Activated naive CD4-positive, alpha-beta T cell treated with anti-CD3 and anti-CD28 coated beads, Interleukin-2, amount 50 U/mL, for 24 hours (primary cell): ENCODE measurements at regions not wholly inside any gene's neighbourhood (a gene's known extent, or its start where the extent isn't known, plus 50 kb on each side); places are given as distances from the start of the nearest gene placed in this dataset.

ENCODE experiments used
- H3K27ac Mint-ChIP-seq: one replicate; pipeline ENCODE4 v1.8.0; 2021; ENCODE audit warnings: mild to moderate bottlenecking, mixed read lengths
- H3K27me3 Mint-ChIP-seq: one replicate; pipeline ENCODE4 v1.8.0; 2021; ENCODE audit warnings: mixed read lengths
- H3K36me3 Mint-ChIP-seq: one replicate; pipeline ENCODE4 v1.8.0; 2021; ENCODE audit warnings: mixed read lengths
- H3K4me1 Mint-ChIP-seq: one replicate; pipeline ENCODE4 v1.8.0; 2021; ENCODE audit warnings: mixed read lengths
- H3K4me3 Mint-ChIP-seq: one replicate; pipeline ENCODE4 v1.8.0; 2021; ENCODE audit warnings: mild to moderate bottlenecking, mixed read lengths
- H3K9me3 Mint-ChIP-seq: one replicate; pipeline ENCODE4 v1.8.0; 2021; ENCODE audit warnings: mixed read lengths

- H3K4me3 Mint-ChIP-seq: no peak overlapping the region
- peaks cover 1% of the 10 kb centered on the region for H3K27me3 Mint-ChIP-seq
- no peaks in the 10 kb centered on the region for H3K4me1 Mint-ChIP-seq
- no peaks in the 10 kb centered on the region for H3K36me3 Mint-ChIP-seq
- H3K9me3 Mint-ChIP-seq: no peaks in the 10 kb centered on the region
- no peak overlapping the region for H3K27ac Mint-ChIP-seq
Measured at GRCh38 chr2:226378753-226379705, 420.6 kb downstream of the IRS1 start.

GRCh38 chr2:226376516-226377180 is 423.0 kb downstream of the IRS1 start:
- Mint-ChIP-seq H3K4me3 (no peak overlapping the region), H3K9me3 (no peaks in the 10 kb centered on the region), H3K27me3 (peaks cover 2% of the 10 kb centered on the region), H3K4me1 (no peaks in the 10 kb centered on the region), H3K27ac (no peak overlapping the region), H3K36me3 (no peaks in the 10 kb centered on the region)

- H3K27ac Mint-ChIP-seq: no peak overlapping the region
- H3K4me1 Mint-ChIP-seq: no peaks in the 10 kb centered on the region
- H3K27me3 Mint-ChIP-seq: peaks cover 3% of the 10 kb centered on the region
- no peak overlapping the region for H3K4me3 Mint-ChIP-seq
- H3K9me3 Mint-ChIP-seq: no peaks in the 10 kb centered on the region
- H3K36me3 Mint-ChIP-seq: no peaks in the 10 kb centered on the region
Measured at GRCh38 chr2:226366920-226367319, 432.7 kb downstream of the IRS1 start.

GRCh38 chr2:226364217-226364616 is 435.4 kb downstream of the IRS1 start:
- no peaks in the 10 kb centered on the region for H3K9me3 Mint-ChIP-seq
- H3K27me3 Mint-ChIP-seq: peaks cover 8% of the 10 kb centered on the region
- H3K4me1 Mint-ChIP-seq: no peaks in the 10 kb centered on the region
- H3K36me3 Mint-ChIP-seq: no peaks in the 10 kb centered on the region
- no peak overlapping the region for H3K4me3 Mint-ChIP-seq
- no peak overlapping the region for H3K27ac Mint-ChIP-seq

GRCh38 chr2:226362980-226363379 is 436.6 kb downstream of the IRS1 start:
- H3K4me1 Mint-ChIP-seq: no peaks in the 10 kb centered on the region
- no peaks in the 10 kb centered on the region for H3K9me3 Mint-ChIP-seq
- H3K27me3 Mint-ChIP-seq: peaks cover 8% of the 10 kb centered on the region
- H3K4me3 Mint-ChIP-seq: no peak overlapping the region
- H3K36me3 Mint-ChIP-seq: no peaks in the 10 kb centered on the region
- no peak overlapping the region for H3K27ac Mint-ChIP-seq

DNA sequence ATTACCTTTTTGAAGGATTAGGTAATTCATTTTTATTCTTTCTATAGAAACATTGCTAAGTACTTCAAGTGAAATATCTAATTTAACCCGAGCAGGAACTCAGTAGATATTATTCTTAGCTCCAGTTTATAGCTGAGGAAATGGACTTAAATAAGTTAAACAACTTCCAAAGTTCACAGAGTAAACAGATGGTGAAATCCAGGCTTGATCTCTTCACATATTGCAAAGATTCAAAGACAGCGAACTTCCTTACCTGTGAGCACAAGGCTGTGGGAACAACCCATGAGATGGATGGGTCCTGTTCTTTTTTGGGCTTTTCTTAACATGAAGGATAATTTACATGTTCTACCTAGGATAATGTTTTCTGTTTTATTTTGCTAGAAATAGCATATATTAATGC is 439.0 kb downstream of the IRS1 start:
- Mint-ChIP-seq H3K4me3 (no peak overlapping the region), H3K27me3 (peaks cover 6% of the 10 kb centered on the region), H3K36me3 (no peaks in the 10 kb centered on the region), H3K9me3 (no peaks in the 10 kb centered on the region), H3K27ac (no peak overlapping the region), H3K4me1 (no peaks in the 10 kb centered on the region)

DNA sequence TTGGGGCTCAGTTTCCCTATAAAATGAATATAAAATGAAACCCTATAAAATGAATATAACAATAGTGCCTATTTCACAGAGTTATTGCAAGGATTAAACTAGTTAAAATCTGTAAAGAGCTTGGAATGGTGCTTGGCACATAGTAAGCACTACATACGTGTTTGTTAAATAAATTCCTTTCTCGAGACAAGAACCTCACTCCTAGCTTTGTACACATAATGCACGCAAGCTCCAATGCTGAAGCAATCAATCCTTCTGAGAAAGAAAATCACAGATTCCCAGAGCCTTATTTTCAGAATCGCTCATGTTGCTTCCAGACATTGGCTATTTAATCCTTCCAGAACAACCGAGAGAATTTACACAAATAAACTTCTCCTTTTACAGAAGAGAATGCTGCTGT is 440.9 kb downstream of the IRS1 start:
- Mint-ChIP-seq H3K36me3 (no peaks in the 10 kb centered on the region), H3K27ac (no peak overlapping the region), H3K9me3 (no peaks in the 10 kb centered on the region), H3K4me3 (no peak overlapping the region), H3K4me1 (no peaks in the 10 kb centered on the region), H3K27me3 (peaks cover 6% of the 10 kb centered on the region)

DNA sequence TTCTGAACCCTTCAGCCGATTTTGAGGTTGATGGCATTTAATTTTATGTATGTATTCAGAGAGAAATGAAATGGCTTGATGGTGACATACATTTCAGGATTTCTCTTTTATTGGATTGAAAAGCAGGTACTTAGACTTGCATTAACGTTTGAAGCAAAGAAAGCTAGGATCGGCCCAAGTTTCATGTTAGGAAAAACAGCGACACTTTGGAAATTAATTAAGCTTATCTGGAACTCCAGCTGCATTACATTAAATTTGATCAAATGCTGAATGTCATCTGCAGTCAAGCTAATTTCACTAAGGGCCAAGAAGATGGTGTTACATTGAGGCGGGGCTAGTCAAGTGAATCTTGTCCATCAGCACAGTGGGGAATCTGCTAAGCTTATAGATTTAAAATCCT is 441.8 kb downstream of the IRS1 start:
- no peak overlapping the region for H3K4me3 Mint-ChIP-seq
- no peaks in the 10 kb centered on the region for H3K4me1 Mint-ChIP-seq
- no peaks in the 10 kb centered on the region for H3K9me3 Mint-ChIP-seq
- peaks cover 6% of the 10 kb centered on the region for H3K27me3 Mint-ChIP-seq
- H3K36me3 Mint-ChIP-seq: no peaks in the 10 kb centered on the region
- no peak overlapping the region for H3K27ac Mint-ChIP-seq

DNA sequence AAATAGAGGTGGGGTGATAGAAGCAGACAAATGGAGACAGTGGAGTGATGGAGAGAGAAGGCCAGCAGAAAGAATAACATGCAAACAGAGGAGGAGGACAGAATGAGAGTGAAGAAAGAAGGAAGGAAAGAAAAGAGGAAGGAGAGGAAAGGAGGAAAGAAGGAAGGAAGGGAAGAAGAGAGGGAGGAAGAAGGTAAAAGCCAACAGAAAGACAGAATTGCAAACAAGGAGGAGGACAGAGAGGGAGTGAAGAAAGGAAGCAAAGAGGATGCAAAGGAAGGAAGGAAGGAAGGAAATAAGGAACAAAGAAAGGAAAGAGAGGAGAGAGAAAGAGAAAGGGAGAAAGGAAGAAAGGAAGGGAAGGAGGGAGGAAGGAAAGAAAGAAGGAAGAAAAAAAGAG is 444.0 kb downstream of the IRS1 start:
- Mint-ChIP-seq H3K4me3 (no peak overlapping the region), H3K36me3 (no peaks in the 10 kb centered on the region), H3K4me1 (no peaks in the 10 kb centered on the region), H3K9me3 (no peaks in the 10 kb centered on the region), H3K27me3 (peaks cover 4% of the 10 kb centered on the region), H3K27ac (no peak overlapping the region)

DNA sequence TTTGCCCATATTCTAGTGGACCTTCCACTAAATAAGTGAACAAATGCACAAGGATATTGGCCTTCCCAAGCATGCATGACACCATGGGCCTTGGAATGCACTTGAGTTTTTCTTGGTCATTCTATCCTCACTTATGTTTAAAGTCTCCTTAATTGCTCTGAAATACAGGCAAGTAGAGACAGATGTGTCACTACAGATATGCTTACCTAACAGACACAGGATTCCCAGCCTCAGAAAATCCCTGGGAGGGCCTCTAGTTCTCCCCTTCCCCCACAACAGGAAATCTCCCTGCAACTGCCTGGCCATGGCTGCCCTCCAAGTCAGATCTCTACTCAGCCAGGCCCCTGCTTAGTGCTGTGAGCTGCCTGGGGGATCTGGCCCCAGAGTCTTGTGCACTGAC is 445.2 kb downstream of the IRS1 start:
- Mint-ChIP-seq H3K27ac (no peak overlapping the region), H3K27me3 (peaks cover 3% of the 10 kb centered on the region), H3K9me3 (no peaks in the 10 kb centered on the region), H3K4me3 (no peak overlapping the region), H3K4me1 (no peaks in the 10 kb centered on the region), H3K36me3 (no peaks in the 10 kb centered on the region)

- Mint-ChIP-seq H3K36me3 (no peaks in the 10 kb centered on the region), H3K4me3 (no peak overlapping the region), H3K27ac (no peak overlapping the region), H3K9me3 (no peaks in the 10 kb centered on the region), H3K4me1 (no peaks in the 10 kb centered on the region), H3K27me3 (peaks cover 2% of the 10 kb centered on the region)
Measured at GRCh38 chr2:226352941-226353560, 446.6 kb downstream of the IRS1 start.

DNA sequence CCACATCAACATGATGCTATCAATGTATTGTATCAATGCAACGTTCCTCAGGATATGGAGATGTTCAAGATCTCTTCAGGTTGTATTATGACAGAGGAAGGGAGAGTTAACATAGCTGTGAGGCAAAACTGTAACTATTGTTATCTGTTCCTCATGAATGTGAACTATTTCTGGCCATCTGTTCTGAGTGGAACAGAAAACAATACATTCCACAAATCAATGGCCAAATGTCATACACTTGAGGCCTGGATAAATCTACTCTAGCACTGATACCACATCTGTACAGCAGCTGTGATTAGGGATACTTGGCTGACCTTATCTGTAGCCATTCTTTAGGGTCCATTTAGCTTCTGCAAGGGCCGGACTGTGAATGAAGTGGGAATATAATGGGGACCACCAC is 447.9 kb downstream of the IRS1 start:
- H3K36me3 Mint-ChIP-seq: no peaks in the 10 kb centered on the region
- H3K9me3 Mint-ChIP-seq: no peaks in the 10 kb centered on the region
- no peaks in the 10 kb centered on the region for H3K4me1 Mint-ChIP-seq
- peaks cover 2% of the 10 kb centered on the region for H3K27me3 Mint-ChIP-seq
- no peak overlapping the region for H3K4me3 Mint-ChIP-seq
- no peak overlapping the region for H3K27ac Mint-ChIP-seq

DNA sequence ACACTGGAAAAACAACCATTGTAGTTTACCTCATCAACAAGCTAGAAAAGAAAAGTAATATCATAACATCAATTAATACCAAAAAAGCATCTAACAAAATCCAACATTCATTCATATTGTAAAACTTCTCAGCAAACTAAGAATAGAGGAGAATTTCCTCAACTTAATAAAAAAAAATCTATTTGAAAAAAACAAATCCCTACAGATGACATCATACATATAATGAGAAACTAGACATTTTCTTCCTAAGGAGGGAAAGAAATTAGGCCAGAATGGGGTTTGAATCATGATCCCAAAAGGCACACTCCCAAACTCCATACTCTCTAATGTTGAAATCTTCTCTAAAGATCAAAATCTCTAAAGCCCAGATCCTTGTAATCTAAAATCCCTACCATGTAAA is 460.0 kb downstream of the IRS1 start:
- Mint-ChIP-seq H3K36me3 (no peaks in the 10 kb centered on the region), H3K9me3 (no peaks in the 10 kb centered on the region), H3K27ac (no peak overlapping the region), H3K4me1 (no peaks in the 10 kb centered on the region), H3K4me3 (no peak overlapping the region), H3K27me3 (no peaks in the 10 kb centered on the region)

DNA sequence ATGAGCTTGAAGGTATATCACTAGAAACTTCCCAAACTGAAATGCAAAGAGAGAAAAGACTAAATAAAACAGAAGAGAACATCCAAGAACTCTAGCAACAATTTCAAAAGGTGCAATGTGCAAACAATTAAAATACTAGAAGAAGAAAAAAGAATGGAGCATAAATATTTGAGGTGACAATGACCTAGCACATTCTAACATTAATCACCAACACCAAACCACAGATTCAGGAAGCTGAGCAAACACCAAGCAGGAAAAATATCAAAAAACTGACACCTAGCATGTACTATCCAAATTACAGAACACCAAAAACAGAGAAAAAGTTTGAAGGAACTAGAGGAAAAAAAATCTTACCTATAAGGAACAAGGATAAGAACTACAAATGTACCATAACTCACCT is 460.8 kb downstream of the IRS1 start:
- no peak overlapping the region for H3K4me3 Mint-ChIP-seq
- H3K36me3 Mint-ChIP-seq: no peaks in the 10 kb centered on the region
- H3K27ac Mint-ChIP-seq: no peak overlapping the region
- H3K27me3 Mint-ChIP-seq: no peaks in the 10 kb centered on the region
- no peaks in the 10 kb centered on the region for H3K9me3 Mint-ChIP-seq
- H3K4me1 Mint-ChIP-seq: no peaks in the 10 kb centered on the region

GRCh38 chr2:226337941-226338600 is 461.5 kb downstream of the IRS1 start:
- no peaks in the 10 kb centered on the region for H3K4me1 Mint-ChIP-seq
- no peak overlapping the region for H3K4me3 Mint-ChIP-seq
- no peaks in the 10 kb centered on the region for H3K9me3 Mint-ChIP-seq
- no peaks in the 10 kb centered on the region for H3K36me3 Mint-ChIP-seq
- H3K27me3 Mint-ChIP-seq: peaks cover 2% of the 10 kb centered on the region
- no peak overlapping the region for H3K27ac Mint-ChIP-seq

- H3K4me3 Mint-ChIP-seq: no peak overlapping the region
- peaks cover 2% of the 10 kb centered on the region for H3K27me3 Mint-ChIP-seq
- H3K36me3 Mint-ChIP-seq: no peaks in the 10 kb centered on the region
- H3K9me3 Mint-ChIP-seq: no peaks in the 10 kb centered on the region
- H3K27ac Mint-ChIP-seq: no peak overlapping the region
- no peaks in the 10 kb centered on the region for H3K4me1 Mint-ChIP-seq
Measured at GRCh38 chr2:226336283-226336682, 463.3 kb downstream of the IRS1 start.
